ENCODE measurements at regions not wholly inside any gene's neighbourhood (a gene's known extent, or its start where the extent isn't known, plus 50 kb on each side); places are given as distances from the start of the nearest gene placed in this dataset.

DNA sequence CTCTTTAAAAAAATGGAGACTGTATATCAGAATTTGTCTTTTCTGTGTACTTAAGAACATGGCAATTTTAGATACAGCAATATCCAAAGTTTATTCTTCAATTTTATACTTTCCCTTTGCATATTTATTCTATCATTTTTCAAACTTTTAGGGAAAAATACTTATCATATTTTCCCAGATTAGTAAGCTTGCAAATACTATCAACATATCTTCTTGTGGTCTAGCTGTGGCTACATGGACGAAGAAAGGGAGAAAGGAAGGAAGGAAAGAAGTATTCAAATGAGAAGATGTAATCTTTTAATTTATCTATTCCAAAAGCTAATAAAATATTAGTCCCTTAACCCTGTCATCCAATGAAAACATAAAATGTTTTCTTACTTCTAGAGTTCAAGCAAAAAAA lies 797.8 kb upstream of the GALNTL6 start:
- H3K4me1 ChIP-seq: no peaks in the 10 kb centered on the region
- DNase-seq: no peak
- no peaks in the 10 kb centered on the region for H3K36me3 ChIP-seq
- no peaks in the 10 kb centered on the region for H3K9me3 ChIP-seq
- no peaks in the 10 kb centered on the region for H3K27me3 ChIP-seq
- TF ChIP-seq, protein P1, sequence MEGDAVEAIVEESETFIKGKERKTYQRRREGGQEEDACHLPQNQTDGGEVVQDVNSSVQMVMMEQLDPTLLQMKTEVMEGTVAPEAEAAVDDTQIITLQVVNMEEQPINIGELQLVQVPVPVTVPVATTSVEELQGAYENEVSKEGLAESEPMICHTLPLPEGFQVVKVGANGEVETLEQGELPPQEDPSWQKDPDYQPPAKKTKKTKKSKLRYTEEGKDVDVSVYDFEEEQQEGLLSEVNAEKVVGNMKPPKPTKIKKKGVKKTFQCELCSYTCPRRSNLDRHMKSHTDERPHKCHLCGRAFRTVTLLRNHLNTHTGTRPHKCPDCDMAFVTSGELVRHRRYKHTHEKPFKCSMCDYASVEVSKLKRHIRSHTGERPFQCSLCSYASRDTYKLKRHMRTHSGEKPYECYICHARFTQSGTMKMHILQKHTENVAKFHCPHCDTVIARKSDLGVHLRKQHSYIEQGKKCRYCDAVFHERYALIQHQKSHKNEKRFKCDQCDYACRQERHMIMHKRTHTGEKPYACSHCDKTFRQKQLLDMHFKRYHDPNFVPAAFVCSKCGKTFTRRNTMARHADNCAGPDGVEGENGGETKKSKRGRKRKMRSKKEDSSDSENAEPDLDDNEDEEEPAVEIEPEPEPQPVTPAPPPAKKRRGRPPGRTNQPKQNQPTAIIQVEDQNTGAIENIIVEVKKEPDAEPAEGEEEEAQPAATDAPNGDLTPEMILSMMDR (IDR thresholded peaks at IDR 0.05; ENCODE audit: low read depth, low read length): no peak
- H3K4me3 ChIP-seq (ENCODE audit: low read depth, low read length): no peak overlapping the region

DNA sequence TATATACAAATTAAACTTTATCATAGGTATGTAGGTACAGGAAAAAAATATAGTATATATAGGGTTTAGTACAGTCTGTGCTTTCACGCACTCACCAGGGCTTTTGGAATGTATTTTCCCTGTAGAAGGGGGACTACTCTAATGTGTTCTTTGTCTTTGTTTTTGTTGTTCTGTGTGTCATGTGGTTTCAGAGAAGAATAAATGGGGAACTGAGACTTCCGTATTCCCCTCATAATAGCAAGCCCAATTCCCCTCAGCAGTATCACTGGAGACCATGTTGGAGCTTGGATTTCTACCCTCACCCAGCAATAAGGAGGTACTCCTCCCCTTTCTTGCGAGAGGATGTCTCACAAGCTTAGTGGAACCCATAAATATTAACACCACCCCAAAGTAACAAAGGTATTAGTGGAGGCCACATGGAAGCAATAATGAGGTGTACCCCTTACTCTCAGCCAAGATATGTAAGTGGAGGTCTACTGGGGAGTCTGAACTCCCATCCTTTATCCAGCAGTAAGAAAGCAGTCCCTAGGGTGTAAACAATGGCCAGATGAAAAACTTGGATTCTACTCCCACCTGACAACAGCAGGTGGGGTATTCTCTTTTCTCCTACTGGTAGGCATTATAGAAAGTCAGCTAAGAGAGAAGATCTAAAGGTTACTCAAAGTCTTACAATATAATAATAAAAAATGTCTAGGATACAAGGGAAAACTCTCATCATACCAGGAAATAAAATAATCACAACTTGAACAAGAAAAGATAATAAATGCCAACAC lies 805.4 kb upstream of the GALNTL6 start:
- no peak for DNase-seq
- TF ChIP-seq, protein P1 (IDR thresholded peaks at IDR 0.05; ENCODE audit: low read depth, low read length): no peak
- Histone ChIP-seq H3K27me3 (no peaks in the 10 kb centered on the region), H3K4me3 (ENCODE audit: low read depth, low read length) (no peak overlapping the region), H3K4me1 (no peaks in the 10 kb centered on the region), H3K36me3 (no peaks in the 10 kb centered on the region), H3K9me3 (no peaks in the 10 kb centered on the region)

DNA sequence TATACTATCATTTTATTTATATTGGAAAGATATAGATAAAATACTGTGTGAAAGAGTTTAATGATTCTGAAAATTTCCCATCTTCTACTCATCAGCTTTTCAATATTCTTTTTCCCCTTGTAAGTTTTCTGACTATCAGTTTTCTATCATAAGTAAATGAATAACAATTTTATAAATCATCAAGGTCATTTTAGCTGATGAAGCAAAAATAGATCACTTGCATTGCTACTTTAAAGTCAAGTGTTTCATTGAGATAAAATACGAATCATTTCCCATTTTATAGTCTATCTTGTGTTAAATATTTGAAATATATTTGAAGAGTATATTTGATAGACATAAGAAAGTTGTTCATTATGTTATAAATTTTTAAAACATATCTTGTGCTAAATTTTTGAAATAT lies 811.0 kb upstream of the GALNTL6 start:
- DNase-seq: no peak
- TF ChIP-seq, protein P1 (IDR thresholded peaks at IDR 0.05; ENCODE audit: low read depth, low read length): no peak
- no peaks in the 10 kb centered on the region for H3K27me3 ChIP-seq

GRCh38 chr4:170990989-170991589 lies 822.1 kb upstream of the GALNTL6 start:
- Histone ChIP-seq H3K9me3 (no peaks in the 10 kb centered on the region), H3K36me3 (no peaks in the 10 kb centered on the region), H3K4me3 (ENCODE audit: low read depth, low read length) (no peak overlapping the region), H3K27me3 (no peaks in the 10 kb centered on the region), H3K4me1 (no peaks in the 10 kb centered on the region)
- DNase-seq: peak; percentile 39
- TF ChIP-seq, protein P1 (IDR thresholded peaks at IDR 0.05; ENCODE audit: low read depth, low read length): peak; percentile 80

More for the DNA sequence above, 811.0 kb upstream of the GALNTL6 start:
- no peaks in the 10 kb centered on the region for H3K9me3 ChIP-seq
- no peaks in the 10 kb centered on the region for H3K36me3 ChIP-seq
- no peak overlapping the region for H3K4me3 ChIP-seq (ENCODE audit: low read depth, low read length)
- no peaks in the 10 kb centered on the region for H3K4me1 ChIP-seq

GRCh38 chr4:170988446-170988845 lies 824.8 kb upstream of the GALNTL6 start:
- H3K27me3 ChIP-seq: no peaks in the 10 kb centered on the region
- H3K36me3 ChIP-seq: no peaks in the 10 kb centered on the region
- H3K4me1 ChIP-seq: no peaks in the 10 kb centered on the region
- H3K9me3 ChIP-seq: no peaks in the 10 kb centered on the region
- no peak for DNase-seq
- H3K4me3 ChIP-seq (ENCODE audit: low read depth, low read length): no peak overlapping the region
- TF ChIP-seq, protein P1 (IDR thresholded peaks at IDR 0.05; ENCODE audit: low read depth, low read length): no peak

GRCh38 chr4:170979736-170980135 lies 833.5 kb upstream of the GALNTL6 start:
- TF ChIP-seq, protein P1 (IDR thresholded peaks at IDR 0.05; ENCODE audit: low read depth, low read length): no peak
- DNase-seq: no peak
- Histone ChIP-seq H3K4me3 (ENCODE audit: low read depth, low read length) (no peak overlapping the region), H3K9me3 (no peaks in the 10 kb centered on the region), H3K27me3 (no peaks in the 10 kb centered on the region), H3K4me1 (no peaks in the 10 kb centered on the region), H3K36me3 (no peaks in the 10 kb centered on the region)
